Transverse colon (tissue), 4 donors: ENCODE measurements at regions not wholly inside any gene's neighbourhood (a gene's known extent, or its start where the extent isn't known, plus 50 kb on each side); places are given as distances from the start of the nearest gene placed in this dataset.

Experiments
- DNase-seq: peaks from one replicate; pipeline ENCODE4 v3.0.0-alpha.2; 2019
- H3K27ac ChIP-seq, 4 donors: fragments of 200-600 bp; sonication (generic); 2 replicates each; pipeline ENCODE4 v1.5.1; 2016 to 2018; ENCODE audit warnings: inconsistent platforms in 4 of 4
- H3K27me3 ChIP-seq: fragments of 200-600 bp; sonication (generic); 2 replicates; pipeline ENCODE4 v1.5.1; 2017; ENCODE audit warnings: inconsistent platforms
- H3K36me3 ChIP-seq, 4 donors: fragments of 200-600 bp; sonication (generic); 2 replicates each; pipeline ENCODE4 v1.5.1; 2017 to 2019; ENCODE audit warnings: inconsistent platforms in 4 of 4
- H3K4me1 ChIP-seq, 4 donors: fragments of 200-600 bp; sonication (generic); 2 replicates each; pipeline ENCODE4 v1.5.1; 2017 to 2020; ENCODE audit warnings: inconsistent platforms in 4 of 4
- H3K4me3 ChIP-seq, 4 donors: fragments of 200-600 bp; sonication (generic); 1 replicate in 1 of 4; 2 replicates in 3 of 4; pipeline versions ENCODE4 v1.5.1 to v1.6.1; 2017 to 2019; ENCODE audit warnings: inconsistent platforms in 4 of 4
- H3K9me3 ChIP-seq, 2 donors: fragments of 200-600 bp; sonication (generic); 2 replicates each; pipeline ENCODE4 v1.5.1; 2017 to 2019; ENCODE audit warnings: inconsistent platforms in 2 of 2
- CTCF ChIP-seq, 5 experiments: fragments of 200-600 bp in 3 of 5; fragments of 450-650 bp in 2 of 5; sonication (generic) in 3 of 5; IDR thresholded peaks; 1 replicate in 2 of 5; 2 replicates in 3 of 5; pipeline ENCODE4 v1.5.1; 2016 to 2017; ENCODE audit warnings: antibody characterized with exemption in 5 of 5, inconsistent platforms in 3 of 5, mild to moderate bottlenecking in 2 of 5, moderate library complexity in 1 of 5
- EP300 ChIP-seq: sonication (generic); formaldehyde crosslinking; IDR thresholded peaks from one replicate; pipeline ENCODE4 v1.6.1; 2017; ENCODE audit warnings: antibody characterized with exemption, low read depth
- POLR2A ChIP-seq: fragments of 450-650 bp; IDR thresholded peaks from one replicate; pipeline ENCODE4 v1.6.1; 2016; ENCODE audit warnings: antibody characterized with exemption, mild to moderate bottlenecking, moderate library complexity
- POLR2AphosphoS5 ChIP-seq, 3 donors: sonication (generic); formaldehyde crosslinking; IDR thresholded peaks; one replicate each; pipeline ENCODE4 v1.6.1; 2016; ENCODE audit warnings: antibody characterized with exemption in 3 of 3
- WGBS, 2 donors: methylation state at CpG; one replicate each; pipeline ENCODE4 v1.1.5; 2018; ENCODE audit warnings: low coverage in 1 of 2; 5-methylcytosine and 5-hydroxymethylcytosine counted together
- in situ Hi-C, 4 donors: fragments of 200-750 bp; cut with MboI; loops; one replicate each; pipeline versions ENCODE4 v1.15.0 to v1.15.1; 2017; ENCODE audit warnings: low sequenced_read_pairs in 3 of 4, low pct_ligation_motif_present in 1 of 4, low pct_unique_long_range_greater_than_20kb in 1 of 4
- intact Hi-C: fragments of 100-400 bp; cut with DNase I; formaldehyde crosslinking; loops from one replicate; pipeline ENCODE4 v1.15.1; 2023; ENCODE audit warnings: low total_unique reads

GRCh38 chr11:80517701-80518100 is 1076.9 kb upstream of the TENM4 start:
- TF ChIP-seq CTCF (IDR thresholded peaks at IDR 0.05) = no peak
- TF ChIP-seq POLR2AphosphoS5 (IDR thresholded peaks at IDR 0.05) = no peak
- TF ChIP-seq EP300 = no peak
- TF ChIP-seq POLR2A = no peak
- in situ Hi-C loops = no loop called here
- H3K27me3 ChIP-seq = no peaks in the 10 kb centered on the region
- H3K36me3 ChIP-seq = no peaks in the 10 kb centered on the region
- intact Hi-C loops = no loop called here
- H3K4me1 ChIP-seq = peaks cover 0 to 18% (median 6%) of the 10 kb centered on the region in 4 donors
- no peak for DNase-seq
- WGBS, 2 donors = 49% methylated on average over 2 of the region's 2 CpGs; no CpG with 5 or more reads in 1 of the 2 donors
- H3K27ac ChIP-seq = no peak overlapping the region
- no peak overlapping the region for H3K4me3 ChIP-seq
- H3K9me3 ChIP-seq = no peaks in the 10 kb centered on the region

- TF ChIP-seq EP300 (no peak), POLR2AphosphoS5 (IDR thresholded peaks at IDR 0.05) (no peak), CTCF (IDR thresholded peaks at IDR 0.05) (no peak), POLR2A (no peak)
- H3K36me3 ChIP-seq = no peaks in the 10 kb centered on the region
- no peak overlapping the region for H3K4me3 ChIP-seq
- H3K27me3 ChIP-seq = no peaks in the 10 kb centered on the region
- H3K4me1 ChIP-seq = peaks cover 0 to 6% (median 2%) of the 10 kb centered on the region in 4 donors
- 63 to 83% methylated on average over 1 of the region's 1 CpG for WGBS, 2 donors
- H3K27ac ChIP-seq = no peak overlapping the region
- no peak for DNase-seq
- intact Hi-C loops = no loop called here
- no peaks in the 10 kb centered on the region for H3K9me3 ChIP-seq
- in situ Hi-C loops = no loop called here
These were observed 1074.3 kb upstream of the TENM4 start for GRCh38 chr11:80515097-80515496.

- DNase-seq = no peak
- H3K27me3 ChIP-seq = no peaks in the 10 kb centered on the region
- H3K4me1 ChIP-seq = no peaks in the 10 kb centered on the region
- no peak overlapping the region for H3K27ac ChIP-seq
- in situ Hi-C loops (no loop called here), intact Hi-C loops (no loop called here)
- WGBS, 2 donors = 71 to 80% methylated on average over 3 of the region's 3 CpGs
- H3K9me3 ChIP-seq = no peaks in the 10 kb centered on the region
- no peak overlapping the region for H3K4me3 ChIP-seq
- no peaks in the 10 kb centered on the region for H3K36me3 ChIP-seq
- TF ChIP-seq POLR2A = no peak
- no peak for TF ChIP-seq CTCF (IDR thresholded peaks at IDR 0.05)
- no peak for TF ChIP-seq EP300
- TF ChIP-seq POLR2AphosphoS5 (IDR thresholded peaks at IDR 0.05) = no peak
These were observed 1071.7 kb upstream of the TENM4 start for GRCh38 chr11:80512491-80512890.

- in situ Hi-C loops = no loop called here
- intact Hi-C loops = no loop called here
These were observed 1064.9 kb upstream of the TENM4 start for GRCh38 chr11:80505771-80506170.

More at GRCh38 chr11:80505771-80506170, 1064.9 kb upstream of the TENM4 start:
- no peak for DNase-seq
- Histone ChIP-seq H3K27me3 (no peaks in the 10 kb centered on the region), H3K4me1 (no peaks in the 10 kb centered on the region), H3K27ac (no peak overlapping the region), H3K4me3 (no peak overlapping the region), H3K9me3 (peaks cover 0 to 4% of the 10 kb centered on the region in 2 donors), H3K36me3 (no peaks in the 10 kb centered on the region)
- TF ChIP-seq POLR2AphosphoS5 (IDR thresholded peaks at IDR 0.05) (no peak), CTCF (IDR thresholded peaks at IDR 0.05) (no peak), POLR2A (no peak), EP300 (no peak)
- 72 to 100% methylated on average over 2 to 8 of the region's 8 CpGs for WGBS, 2 donors
